Hematopoietic multipotent progenitor cell treated with erythropoietin and hydrocortisone succinate and interleukin-3 and kit ligand, for 4 days (in vitro differentiated cells): ENCODE measurements at regions not wholly inside any gene's neighbourhood (a gene's known extent, or its start where the extent isn't known, plus 50 kb on each side); places are given as distances from the start of the nearest gene placed in this dataset.
A peak's percentile ranks its signal among the peaks of the same experiment; 100 is the strongest.

ENCODE experiments used
- DNase-seq: peaks from one replicate; pipeline ENCODE4 v3.0.0-alpha.2; 2015

DNA sequence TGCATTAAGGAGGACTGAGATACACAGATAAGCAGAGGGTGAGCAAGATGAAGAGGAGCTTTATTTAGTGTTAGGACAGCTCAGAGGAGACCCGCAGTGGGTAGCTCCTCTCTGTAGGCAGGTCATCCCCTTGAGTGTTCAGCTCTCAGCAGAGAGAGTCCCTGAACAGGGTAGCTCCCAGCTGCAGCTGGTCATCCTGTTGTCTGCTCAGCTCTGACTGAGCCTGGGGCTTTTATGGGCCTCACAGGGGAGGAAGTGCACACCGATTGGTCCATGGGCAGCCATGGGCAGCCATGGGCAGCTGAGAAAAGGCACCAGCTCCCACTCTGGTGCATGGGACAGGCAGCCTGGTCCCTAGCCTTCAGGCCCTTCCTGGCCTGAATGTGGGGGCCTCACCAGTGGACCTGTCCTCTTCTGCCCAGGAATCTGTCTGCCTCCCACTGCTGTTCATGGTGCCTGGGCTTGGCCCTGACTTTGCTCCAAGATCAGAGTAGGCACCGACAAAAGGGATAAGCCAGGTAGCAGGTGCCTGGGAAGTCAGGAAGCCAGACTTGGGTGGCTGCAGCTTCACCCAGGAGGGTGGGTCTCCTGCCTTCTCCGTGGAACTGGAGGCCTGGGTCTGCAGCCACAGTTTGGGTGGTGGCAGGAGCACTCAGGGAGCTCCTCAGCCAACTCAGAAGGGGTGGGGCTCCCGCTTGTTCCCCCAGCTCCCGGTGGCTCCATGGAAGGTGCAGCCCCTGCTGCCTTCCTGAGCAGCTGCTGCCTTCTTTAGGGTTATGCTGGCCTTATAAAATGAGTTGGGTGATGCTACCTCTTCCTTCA, 54.7 kb downstream of the MYEOV start:
- no peak for DNase-seq

DNA sequence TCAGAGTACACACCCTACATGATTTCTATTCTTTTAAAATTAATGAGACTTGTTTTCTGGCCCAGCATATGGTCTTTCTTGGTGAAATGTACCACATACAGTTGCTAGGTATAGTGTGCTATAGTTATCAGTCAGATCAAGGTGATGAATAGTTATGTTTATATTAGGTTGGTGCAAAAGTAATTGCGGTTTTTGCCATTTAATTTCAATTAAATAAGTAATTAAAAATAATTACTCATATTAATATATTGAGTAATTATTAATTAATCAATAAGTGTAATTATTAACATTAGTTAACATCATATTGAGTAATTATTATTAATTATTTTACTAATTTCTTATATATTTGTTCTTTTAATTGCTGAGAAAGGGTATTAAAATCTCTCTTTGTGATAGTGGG, 56.1 kb downstream of the MYEOV start:
- DNase-seq: no peak

DNA sequence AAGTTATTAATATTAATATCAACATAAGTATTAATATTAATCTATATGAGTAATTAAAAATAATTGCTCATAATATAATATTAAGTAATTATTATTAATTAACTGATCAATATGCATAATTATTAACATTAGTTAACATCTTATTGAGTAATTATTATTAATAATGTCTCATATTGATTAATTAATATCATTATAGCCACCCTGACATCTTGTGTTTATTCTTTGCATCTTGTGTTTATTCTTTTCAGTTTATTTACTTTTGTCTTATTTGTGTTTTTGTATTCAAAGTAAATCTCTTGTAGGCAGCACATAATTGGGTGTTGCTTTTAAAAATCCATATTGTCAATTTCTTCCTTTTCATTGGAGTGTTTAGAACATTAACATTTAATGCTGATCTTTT, 56.6 kb downstream of the MYEOV start:
- no peak for DNase-seq

DNA sequence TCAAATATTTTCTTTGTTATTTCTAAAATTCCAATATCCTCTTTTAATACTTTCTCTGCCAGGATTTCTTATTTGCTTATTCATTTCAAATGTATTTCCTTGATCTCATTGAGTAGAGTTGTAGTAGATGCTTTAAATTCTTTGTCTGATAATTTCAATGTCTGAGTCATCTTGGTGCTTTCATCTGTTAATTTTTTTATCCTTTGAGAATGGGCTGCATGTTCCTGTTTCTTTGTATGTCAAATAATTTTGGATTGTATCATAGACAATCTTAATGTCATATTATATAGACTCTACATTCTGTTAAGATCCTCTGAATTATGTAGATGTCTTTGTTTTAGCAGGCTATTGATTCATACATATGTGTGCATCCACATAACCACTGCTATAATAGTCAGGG, 57.5 kb downstream of the MYEOV start:
- DNase-seq: no peak

DNA sequence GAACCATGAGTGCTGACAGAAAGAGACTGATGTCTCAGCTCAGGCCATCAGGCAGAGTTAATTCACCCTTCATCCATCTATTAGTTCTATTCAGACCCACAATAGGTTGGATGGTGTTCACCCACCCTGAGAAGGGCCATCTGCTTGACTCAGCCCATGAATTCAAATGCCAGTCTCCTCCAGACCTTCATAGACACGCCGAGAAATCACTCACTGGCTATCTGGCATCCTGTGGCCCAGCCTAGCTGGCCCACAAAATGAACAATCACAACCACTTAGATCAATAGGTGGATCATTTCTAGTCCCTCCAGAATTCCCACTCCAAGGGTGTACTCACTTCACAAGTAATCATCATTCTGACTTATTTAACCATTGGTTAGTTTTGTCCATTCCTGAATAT, 58.2 kb downstream of the MYEOV start:
- no peak for DNase-seq

DNA sequence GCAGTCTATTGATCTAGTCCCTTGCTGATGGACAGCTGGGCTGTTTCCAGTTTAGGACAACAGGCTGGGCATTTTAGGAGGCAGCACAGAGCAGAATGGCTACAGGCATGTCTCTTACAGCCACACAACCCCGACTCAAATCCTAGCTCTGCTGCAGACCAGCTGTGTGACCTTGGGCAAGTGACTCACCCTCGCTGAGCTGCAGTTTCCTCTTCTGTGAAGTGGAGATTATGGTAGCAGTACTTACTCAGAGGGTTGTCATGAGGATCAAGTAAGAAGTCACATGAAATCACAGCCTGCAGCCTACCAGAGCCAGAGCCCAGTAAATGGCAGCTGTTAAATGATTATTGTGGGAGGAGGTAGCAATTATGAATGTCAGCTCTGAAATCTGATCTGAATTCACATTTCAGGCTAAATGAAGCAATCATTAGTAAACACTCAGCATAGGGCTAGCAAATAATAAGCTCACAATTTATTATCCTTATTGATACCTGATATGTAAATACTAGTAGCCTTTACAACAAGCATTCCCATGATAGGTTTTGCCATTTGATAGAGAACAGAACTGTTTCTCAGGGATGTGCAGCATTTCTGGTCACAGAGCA, 58.9 kb downstream of the MYEOV start:
- peak; percentile 55 for DNase-seq

DNA sequence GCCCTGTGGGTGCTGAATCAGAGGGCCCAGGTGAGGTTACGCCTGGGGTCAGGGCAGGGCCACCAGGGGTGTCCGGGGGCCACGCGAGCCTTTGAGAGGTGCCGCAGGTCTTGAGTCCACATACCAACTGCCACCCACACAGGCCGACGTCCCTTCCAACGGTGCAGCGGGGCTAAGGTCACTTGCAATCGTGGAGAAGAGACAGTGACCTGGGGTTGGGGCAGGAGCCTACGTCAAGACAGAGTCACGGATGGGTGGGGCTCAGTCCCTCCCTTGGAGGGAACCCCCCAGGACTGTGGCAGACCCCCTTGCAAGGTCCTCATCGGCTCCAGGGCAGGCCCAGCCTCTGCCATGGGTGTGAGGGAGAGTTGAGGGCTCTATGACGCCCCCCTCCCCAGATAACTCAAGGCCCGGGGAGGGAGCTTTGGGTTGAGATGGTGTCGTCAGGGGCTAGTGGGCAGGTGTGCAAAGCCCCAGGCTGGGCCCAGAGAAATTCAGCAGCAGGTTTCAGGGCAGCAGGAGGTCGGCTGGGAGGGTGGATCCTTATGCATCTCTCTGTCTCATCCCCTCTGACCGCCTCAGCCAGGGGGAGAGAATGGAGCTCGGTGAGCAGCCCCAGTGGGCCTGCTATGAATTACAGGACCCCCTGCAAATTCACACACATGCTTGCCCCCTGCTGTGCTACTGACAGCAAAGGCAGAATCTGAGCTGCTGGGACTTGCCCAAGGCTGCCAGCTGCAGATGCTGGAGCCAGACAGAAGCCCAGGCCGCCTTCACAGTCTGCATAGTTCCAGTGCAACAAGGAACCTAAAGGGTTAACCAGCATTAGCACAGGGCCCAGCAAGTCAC, 60.0 kb downstream of the MYEOV start:
- DNase-seq: no peak

DNA sequence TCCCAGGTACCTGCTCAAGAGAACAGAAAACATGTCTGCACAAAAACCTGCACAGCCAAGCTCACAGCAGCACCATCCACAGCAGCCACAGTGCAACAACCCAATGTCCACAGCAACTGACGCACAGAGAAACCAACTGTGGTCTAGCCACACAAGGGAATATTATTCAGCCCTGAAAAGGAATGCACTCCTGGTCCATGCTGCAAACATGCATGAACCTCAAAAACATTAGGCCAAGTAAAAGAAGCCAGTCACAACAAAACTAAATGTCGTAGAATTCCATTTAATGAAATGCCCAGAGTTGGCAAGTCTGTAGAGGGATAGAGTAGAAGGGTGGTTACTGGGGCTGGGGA, 60.6 kb downstream of the MYEOV start:
- DNase-seq: no peak

DNA sequence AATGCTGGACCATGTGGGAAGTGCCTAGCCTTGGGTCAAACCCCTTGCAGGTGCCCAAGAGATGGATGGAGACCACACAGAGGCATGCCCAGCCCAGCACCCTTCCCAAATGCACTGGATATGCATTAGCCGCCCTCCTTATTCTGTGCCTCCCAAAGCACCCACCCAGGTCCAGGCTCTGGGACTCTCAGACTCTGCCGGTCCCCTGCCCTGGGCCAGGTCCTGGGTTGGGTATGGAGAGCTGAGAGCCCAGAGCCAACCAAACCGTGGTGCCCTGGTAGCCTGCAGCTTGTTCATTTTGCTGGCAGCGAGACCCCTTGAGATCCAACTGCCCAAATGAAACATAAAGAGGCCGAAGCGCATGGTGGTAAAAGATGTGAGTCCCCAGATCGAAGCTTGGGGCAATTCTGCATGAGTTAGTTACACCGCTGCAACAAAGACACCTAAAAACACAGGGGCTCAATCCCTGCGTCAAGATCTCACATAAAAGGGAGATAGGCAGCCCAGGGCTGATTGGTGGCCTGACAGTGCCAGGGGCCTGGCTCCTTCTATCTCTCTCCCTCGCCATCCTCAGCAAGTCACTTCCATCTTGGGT, 61.5 kb downstream of the MYEOV start:
- no peak for DNase-seq

DNA sequence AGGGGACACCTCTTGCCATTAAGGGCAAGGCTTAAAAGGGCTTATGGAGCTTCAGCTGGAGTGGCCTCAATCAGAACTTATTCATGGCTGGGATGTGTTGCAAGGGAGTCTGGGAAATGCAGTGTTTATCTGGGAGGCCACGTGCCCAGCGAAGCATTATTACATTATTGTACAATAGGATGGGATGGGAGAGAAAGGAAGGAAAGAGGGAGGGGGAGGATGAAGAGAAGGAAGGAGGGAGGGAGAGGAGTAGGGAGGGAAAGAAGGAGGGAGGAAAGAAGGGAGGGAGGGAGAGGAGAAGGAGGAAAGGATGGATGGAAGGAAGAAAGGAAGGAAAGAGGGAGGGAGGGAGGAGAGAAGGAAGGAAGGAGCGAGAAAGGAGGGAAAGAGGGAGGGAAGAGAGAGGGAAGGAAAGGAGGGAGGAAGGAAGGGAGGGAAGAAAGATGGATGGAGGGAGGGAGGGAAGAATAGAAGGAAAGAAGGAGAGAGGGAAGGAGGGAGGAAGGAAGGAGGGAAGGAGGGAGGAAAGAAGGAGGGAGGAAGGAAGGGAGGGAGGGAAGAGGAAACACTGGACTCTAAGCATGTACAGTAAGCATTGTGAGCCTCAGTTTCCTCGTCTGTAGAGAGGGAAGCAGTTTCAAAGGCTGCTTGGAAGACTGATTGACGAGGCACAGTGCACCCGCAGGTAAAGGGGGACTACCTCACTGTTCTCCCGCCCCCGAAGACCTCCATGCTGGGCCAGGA, 62.2 kb downstream of the MYEOV start:
- no peak for DNase-seq

DNA sequence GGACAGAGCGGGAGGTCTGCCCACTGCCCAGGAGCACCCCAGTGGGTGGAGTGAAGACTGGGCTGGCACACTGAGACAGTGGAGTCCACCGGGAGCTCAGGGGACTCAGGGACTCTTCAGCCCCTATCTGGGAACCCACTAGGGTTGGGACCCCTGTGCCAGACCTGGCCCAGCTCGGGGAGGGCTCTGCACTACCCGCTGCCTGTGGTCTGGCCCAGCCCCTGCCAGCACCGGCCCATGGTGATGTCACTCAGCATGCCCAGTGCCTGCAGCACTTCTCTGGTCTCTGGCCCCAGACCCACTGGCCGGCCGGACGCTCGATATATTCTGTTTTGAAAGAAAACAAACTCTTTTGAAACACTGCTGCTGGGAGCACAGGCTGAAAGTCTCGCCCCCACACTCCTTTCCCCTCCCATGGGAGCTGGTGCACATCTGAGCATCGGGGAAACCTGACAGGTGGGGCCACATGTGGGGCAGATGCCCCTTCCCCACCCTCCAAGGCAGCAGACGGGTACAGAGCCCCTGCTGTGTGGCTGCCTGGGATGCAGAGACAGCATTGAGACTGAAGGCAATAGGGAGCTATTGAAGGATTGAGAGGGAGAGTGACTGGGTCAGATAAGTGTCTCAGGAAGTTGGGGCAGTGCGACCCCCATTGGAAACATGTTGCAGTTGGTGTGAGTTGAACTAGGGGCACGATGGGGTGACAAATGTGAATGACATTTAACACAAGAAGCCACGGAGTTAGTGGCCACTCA, 62.9 kb downstream of the MYEOV start:
- DNase-seq: no peak

DNA sequence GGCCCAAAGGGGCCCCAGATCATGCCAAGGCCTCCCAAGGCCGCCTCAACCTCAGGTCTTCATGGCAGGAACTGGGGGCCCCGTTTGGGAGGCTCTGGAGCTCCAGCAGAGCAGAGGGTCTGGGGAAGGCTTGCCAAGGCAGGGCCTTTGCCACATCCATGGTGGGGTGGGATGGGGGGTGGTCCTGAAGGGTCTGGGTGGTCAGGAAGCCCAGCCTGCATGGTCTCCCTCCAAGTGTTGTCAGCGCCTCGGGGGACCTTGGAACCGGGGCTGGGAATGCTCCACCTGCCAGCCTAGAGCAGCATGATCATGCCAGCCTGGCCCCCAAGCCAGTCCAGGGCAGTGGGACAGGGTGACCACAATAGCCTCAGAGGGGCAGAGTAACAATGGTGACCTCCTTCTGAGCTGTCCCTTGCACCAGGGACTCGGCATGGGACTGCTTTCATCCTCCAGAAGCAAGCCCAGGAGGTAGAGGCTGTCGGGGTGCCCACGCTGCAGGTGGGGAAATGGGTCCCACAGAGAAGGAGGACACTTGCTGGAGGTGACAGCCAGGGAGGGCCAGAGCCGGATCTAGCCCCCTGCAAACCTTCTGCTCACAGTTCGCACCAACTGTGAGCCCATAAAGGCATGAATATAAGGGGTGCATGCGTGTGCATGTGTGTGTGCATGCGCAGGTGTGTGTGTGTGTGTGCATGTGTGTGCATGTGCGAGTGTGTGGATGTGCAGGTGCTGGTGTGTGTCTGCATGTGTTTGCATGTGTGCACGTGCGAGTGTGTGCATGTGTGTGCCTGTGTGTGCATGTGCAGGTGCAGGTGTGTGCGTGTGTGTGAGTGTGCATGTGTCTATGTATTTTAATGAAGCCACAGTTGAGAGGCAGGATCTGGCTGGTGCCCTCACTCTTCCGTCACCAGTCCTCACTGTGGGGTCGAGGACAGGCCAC, 63.8 kb downstream of the MYEOV start:
- DNase-seq: no peak

DNA sequence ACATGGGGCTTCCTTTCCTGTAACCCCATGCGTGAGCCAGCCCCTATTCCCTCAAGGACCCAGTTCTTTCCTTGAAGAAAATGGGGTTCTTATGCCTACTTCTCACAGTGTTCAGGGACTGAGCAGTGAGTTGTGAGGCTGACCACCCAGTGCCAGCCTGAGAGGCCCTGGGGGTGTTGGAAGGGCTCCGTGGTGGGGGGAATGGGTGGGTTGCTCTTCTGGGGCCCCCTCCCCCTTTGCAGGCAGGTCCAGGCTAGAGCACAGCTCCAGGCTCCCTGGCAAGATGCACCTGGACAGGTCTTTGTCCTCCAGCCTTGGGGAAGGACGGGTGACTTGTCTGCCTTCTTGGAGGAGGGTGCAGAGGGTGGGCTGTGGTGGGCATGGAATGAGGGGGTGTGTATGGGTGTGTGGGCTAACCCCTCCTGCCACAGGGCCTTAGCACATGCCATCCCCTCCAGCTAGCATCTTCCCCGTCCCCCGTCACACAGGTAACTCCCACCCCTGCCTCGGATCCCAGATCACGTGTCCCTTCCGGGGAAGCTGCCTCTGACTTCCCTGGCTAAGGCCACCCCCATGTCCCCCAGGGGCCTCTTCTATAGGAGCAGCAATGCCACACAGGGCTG, 64.6 kb downstream of the MYEOV start:
- no peak for DNase-seq

DNA sequence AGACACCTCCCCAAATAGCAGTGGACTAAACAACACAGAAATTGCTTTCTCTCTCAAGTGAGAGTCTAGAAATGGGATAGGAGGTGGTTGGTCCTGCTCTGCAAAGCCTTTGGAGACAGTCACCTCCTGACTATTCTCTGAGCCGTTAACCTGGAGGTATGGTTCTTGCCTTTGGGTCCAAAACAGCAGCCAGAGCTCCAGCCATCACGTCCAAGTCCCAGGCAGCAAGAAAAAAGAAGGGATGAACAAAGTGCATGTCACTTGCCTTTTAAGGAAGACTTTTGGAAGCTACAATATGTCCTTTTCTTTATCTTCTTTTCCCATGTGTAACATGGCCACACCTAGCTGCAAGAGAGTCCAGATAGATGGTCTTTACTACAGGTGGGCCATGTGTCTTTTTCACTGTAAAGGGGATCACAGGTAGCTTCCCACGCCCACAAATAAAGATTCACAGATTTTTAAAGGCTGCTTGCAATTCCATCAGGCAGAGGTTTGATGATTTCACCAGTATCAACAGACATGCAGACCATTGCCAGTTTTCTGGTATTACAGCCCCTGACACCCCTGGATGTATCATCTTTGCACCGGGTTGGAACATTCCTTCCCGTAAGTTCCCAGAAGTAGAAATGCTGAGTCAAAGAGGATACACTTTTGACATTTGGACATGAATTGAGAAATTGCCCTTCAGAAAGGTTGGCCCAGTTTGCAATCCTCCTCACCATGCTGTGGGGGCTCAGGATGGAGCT, 66.0 kb downstream of the MYEOV start:
- no peak for DNase-seq

DNA sequence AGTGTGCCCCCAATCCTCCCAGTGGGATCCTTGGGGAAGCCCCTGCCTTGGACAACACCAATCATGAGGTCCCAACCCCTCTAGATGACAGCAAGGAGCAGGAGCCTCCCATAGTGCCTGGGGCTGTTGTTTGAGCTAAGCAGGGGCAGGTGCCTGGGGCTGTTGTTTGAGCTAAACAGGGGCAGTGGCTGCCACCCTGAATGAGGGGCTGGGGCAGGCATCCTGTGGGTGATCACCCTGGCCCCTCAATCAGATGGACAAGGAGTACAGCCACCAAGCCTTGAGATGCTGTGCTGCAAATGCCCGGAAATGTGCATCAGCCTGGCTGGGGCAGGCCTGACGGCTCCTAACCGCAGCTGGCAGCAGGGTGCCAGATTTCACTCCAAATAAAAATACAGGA, 66.7 kb downstream of the MYEOV start:
- DNase-seq: no peak

DNA sequence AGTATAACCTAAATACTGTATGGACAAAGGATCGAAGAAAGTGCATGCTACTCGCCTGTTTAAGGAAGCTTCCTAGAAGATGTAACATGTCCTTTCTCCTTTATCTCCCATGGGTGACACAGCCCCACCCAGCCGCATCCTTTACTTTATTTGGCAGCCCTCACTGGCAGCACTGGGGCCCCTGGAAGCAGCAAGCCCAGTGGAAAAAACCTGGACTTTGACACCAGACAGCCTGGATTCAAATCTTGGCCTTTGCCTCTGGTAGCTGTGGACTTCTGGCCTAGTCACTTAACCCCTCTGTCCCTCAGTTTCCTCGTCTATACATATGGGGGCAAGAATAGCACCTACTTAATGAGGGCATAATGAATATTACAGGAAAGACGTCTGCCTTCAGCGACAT, 67.1 kb downstream of the MYEOV start:
- DNase-seq: no peak

DNA sequence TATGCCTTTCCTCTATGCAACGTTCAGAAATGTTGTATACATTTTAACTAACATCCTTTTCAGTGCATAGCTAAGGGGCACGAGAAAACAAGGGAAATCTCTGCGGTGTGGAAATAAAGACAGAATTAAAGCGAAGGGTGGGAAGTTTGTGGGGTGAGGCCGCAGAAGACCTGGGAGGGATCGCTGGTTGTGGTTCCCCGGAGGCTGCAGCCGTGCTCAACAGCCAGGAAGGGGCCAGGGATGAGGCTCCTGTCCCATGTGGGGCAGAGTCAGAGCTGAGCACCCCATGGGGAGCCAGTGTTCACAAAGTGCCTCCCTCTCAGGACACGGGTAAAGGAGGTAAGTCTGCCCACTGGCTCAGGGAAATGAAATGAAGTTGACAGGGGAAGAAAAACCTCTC, 67.5 kb downstream of the MYEOV start:
- DNase-seq: no peak

DNA sequence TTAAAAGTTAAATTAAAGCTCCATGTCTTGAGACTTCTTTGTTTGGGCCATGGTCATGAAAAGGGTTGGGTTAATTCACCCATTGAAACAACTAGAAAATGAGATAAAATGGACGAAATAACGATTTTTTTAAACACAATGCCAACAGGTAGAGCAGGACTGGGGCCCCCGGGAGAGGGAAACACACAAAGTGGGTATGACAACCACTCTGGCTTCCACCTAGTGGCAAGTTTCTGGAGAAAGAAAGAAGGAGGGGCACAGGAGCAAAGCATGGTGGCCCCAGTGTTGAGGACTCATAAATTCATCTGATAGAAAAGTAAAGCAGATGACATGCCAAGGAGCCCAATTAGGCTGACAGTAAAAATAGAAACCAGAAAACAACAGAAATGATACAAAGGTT, 68.4 kb downstream of the MYEOV start:
- no peak for DNase-seq

DNA sequence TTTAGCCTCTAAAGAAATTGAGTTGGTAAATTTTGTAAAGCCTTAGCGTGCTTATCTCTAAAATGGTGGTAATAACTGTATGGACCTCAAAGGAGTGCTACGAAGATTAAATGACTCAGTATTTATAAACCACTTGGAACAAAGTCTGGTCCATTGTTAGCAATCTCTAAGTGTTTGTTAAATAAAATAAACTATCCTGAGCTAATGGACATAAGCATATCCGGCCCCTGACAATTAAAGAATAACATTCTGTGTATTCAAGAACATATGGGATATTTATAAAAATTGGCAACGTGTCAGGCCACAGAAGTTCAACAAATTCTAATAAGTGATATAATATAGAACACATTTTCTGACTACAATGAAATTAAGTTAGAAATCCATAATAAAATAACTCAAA, 71.0 kb downstream of the MYEOV start:
- DNase-seq: peak; percentile 44

DNA sequence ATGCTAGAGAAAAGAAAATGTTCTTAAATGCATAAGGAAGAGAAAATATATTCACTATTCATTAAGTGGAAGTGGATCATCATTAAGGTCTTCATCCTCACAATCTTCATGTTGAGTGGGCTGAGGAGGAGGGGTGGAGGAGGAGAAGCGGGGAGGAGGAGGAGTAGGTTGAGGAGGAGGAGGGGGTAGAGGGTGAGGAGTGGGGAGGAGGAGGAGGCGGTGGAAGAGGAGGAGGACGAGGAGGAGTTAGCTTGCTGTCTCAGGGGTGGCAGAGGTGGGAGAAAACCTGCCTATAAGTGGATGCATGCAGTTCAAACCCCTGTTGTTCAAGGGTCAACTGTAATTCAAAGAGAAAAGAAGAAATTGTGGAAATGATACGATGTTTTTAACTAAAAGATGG, 71.6 kb downstream of the MYEOV start:
- DNase-seq: no peak
